ENCODE measurements at regions not wholly inside any gene's neighbourhood (a gene's known extent, or its start where the extent isn't known, plus 50 kb on each side); places are given as distances from the start of the nearest gene placed in this dataset.

- TF ChIP-seq MXI1 (IDR thresholded peaks at IDR 0.05; ENCODE audit: low read depth, low read length) (no peak), BRCA1 (IDR thresholded peaks at IDR 0.05) (no peak), BRCA1 (CRISPR knock-in tag; IDR thresholded peaks at IDR 0.05) (no peak), ARID4B (CRISPR knock-in tag; IDR thresholded peaks at IDR 0.05) (no peak), KLF1 (tag; IDR thresholded peaks at IDR 0.05) (no peak), SP1 (CRISPR knock-in tag; IDR thresholded peaks at IDR 0.05) (no peak)
These were observed 307.4 kb downstream of the RAB28 start for GRCh38 chr4:13176741-13177142.

Measured in K562 (cell line).